ENCODE measurements at regions not wholly inside any gene's neighbourhood (a gene's known extent, or its start where the extent isn't known, plus 50 kb on each side); places are given as distances from the start of the nearest gene placed in this dataset.

DNA sequence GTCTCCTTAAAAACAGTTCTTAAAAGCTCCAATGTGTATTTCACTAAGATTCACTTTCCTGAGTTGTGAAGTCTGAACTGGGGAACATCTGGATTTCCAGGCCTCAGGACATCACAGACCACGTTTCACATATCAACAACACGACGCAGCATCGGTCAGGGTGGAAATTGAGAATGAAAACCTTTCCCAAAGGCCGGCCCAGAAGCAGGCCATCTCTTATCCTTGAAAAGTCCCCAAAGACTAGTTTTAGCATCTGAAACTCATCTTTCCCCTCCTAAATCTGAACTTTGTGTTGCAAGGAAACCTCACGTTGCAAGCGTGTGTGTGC is 96.4 kb upstream of the COL5A1 start:
- no peak overlapping the region for H3K4me3 ChIP-seq (ENCODE audit: low read length, poor library complexity, severe bottlenecking)
- no peaks in the 10 kb centered on the region for H3K4me1 ChIP-seq (ENCODE audit: insufficient read depth, low read length, poor library complexity, severe bottlenecking)
- no peak overlapping the region for H2AFZ ChIP-seq (ENCODE audit: low read length)
- H4K20me1 ChIP-seq (ENCODE audit: insufficient read depth, low read length, poor library complexity, severe bottlenecking): no peaks in the 10 kb centered on the region
- H3K4me2 ChIP-seq (ENCODE audit: low read depth, low read length, poor library complexity, severe bottlenecking): no peak overlapping the region
- TF ChIP-seq, protein P1, sequence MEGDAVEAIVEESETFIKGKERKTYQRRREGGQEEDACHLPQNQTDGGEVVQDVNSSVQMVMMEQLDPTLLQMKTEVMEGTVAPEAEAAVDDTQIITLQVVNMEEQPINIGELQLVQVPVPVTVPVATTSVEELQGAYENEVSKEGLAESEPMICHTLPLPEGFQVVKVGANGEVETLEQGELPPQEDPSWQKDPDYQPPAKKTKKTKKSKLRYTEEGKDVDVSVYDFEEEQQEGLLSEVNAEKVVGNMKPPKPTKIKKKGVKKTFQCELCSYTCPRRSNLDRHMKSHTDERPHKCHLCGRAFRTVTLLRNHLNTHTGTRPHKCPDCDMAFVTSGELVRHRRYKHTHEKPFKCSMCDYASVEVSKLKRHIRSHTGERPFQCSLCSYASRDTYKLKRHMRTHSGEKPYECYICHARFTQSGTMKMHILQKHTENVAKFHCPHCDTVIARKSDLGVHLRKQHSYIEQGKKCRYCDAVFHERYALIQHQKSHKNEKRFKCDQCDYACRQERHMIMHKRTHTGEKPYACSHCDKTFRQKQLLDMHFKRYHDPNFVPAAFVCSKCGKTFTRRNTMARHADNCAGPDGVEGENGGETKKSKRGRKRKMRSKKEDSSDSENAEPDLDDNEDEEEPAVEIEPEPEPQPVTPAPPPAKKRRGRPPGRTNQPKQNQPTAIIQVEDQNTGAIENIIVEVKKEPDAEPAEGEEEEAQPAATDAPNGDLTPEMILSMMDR (conservative IDR thresholded peaks at IDR 0.05; ENCODE audit: low read length): no peak
- no peak for TF ChIP-seq EZH2phosphoT487 (IDR thresholded peaks at IDR 0.05; ENCODE audit: borderline replicate concordance)
- no peaks in the 10 kb centered on the region for H3K36me3 ChIP-seq (ENCODE audit: insufficient read depth, low read length)
- no peaks in the 10 kb centered on the region for H3F3A ChIP-seq (ENCODE audit: low read depth)
- no peaks in the 10 kb centered on the region for H3K27me3 ChIP-seq (ENCODE audit: insufficient read depth, low read length, poor library complexity, severe bottlenecking)
- H3K79me2 ChIP-seq (ENCODE audit: insufficient read depth, low read length): no peaks in the 10 kb centered on the region
- H3K9me3 ChIP-seq (ENCODE audit: insufficient read depth, low read depth, low read length): no peaks in the 10 kb centered on the region
- H3K9me2 ChIP-seq (replicated peaks; ENCODE audit: low read depth, low read length): no peaks in the 10 kb centered on the region
- H3K9ac ChIP-seq (ENCODE audit: low read depth, low read length, poor library complexity, severe bottlenecking): no peak overlapping the region

DNA sequence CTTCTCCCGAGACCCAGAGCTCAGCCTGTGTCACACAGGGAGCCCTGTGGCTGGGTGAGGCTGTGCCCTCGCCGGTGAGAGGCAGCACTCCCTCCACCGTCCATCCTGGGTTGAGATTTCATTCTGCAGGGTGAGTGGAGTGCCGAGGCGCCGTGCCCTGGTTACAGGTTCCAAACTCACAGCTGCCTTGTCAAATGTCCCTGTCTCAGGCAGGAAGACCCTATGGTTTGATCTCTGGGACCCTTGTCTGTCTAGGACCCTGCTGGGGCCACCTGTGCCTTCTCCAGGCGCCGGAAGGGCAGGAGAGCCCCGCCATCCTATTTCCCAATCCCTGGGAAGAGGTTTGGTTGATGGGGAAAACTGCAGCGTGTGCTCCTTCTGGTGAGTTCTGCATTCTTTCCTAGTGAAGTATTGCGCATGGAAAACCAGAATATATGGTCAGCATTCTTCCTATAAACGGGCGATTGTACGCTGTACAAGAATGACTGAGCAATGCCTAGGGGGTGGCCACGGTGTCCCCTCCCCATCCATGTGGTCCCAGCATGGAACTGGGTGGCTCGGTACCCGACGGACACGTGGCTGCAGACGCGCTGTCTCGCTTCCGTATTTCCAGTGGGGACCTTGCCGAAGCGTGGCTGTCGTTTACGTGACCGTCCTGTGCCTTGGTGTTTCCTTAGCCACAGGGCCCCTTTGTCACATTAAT is 95.9 kb upstream of the COL5A1 start:
- H4K20me1 ChIP-seq (ENCODE audit: insufficient read depth, low read length, poor library complexity, severe bottlenecking): no peaks in the 10 kb centered on the region
- H3K4me2 ChIP-seq (ENCODE audit: low read depth, low read length, poor library complexity, severe bottlenecking): no peak overlapping the region
- H3K79me2 ChIP-seq (ENCODE audit: insufficient read depth, low read length): no peaks in the 10 kb centered on the region
- no peaks in the 10 kb centered on the region for H3K9me3 ChIP-seq (ENCODE audit: insufficient read depth, low read depth, low read length)
- no peak overlapping the region for H3K9ac ChIP-seq (ENCODE audit: low read depth, low read length, poor library complexity, severe bottlenecking)
- H3K9me2 ChIP-seq (replicated peaks; ENCODE audit: low read depth, low read length): no peaks in the 10 kb centered on the region
- no peak overlapping the region for H3K4me3 ChIP-seq (ENCODE audit: low read length, poor library complexity, severe bottlenecking)
- no peaks in the 10 kb centered on the region for H3K27me3 ChIP-seq (ENCODE audit: insufficient read depth, low read length, poor library complexity, severe bottlenecking)
- H3K36me3 ChIP-seq (ENCODE audit: insufficient read depth, low read length): no peaks in the 10 kb centered on the region
- H3F3A ChIP-seq (ENCODE audit: low read depth): no peaks in the 10 kb centered on the region
- TF ChIP-seq, protein P1 (conservative IDR thresholded peaks at IDR 0.05; ENCODE audit: low read length): no peak
- TF ChIP-seq EZH2phosphoT487 (IDR thresholded peaks at IDR 0.05; ENCODE audit: borderline replicate concordance): no peak
- H3K4me1 ChIP-seq (ENCODE audit: insufficient read depth, low read length, poor library complexity, severe bottlenecking): no peaks in the 10 kb centered on the region
- H2AFZ ChIP-seq (ENCODE audit: low read length): no peak overlapping the region

DNA sequence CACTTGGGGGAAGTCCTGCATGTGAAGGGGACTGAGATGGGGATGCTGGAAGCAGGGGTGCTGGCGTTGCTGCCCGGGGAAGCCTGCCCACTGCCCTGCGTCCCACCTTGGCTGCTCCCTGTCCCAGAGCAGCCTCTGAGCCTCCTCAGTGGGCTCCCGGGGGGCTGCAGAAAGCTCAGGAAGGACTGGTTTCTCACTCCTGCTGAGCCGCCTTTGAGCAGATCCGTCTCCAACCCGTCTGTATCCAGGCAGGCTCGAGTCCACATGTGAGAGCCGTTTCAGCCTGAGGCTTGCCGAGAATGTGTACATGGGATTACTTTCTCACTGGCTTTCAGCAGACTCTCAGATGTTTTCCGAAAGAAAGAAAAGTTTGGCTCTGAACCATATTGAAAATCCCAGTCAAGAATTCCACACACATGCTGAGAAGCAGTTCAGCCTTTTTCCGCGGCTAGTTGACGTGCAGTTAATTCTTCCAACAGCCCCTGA is 95.3 kb upstream of the COL5A1 start:
- Histone ChIP-seq H3K4me3 (ENCODE audit: low read length, poor library complexity, severe bottlenecking) (no peak overlapping the region), H3K4me1 (ENCODE audit: insufficient read depth, low read length, poor library complexity, severe bottlenecking) (no peaks in the 10 kb centered on the region), H3K9me3 (ENCODE audit: insufficient read depth, low read depth, low read length) (no peaks in the 10 kb centered on the region), H2AFZ (ENCODE audit: low read length) (no peak overlapping the region), H3K36me3 (ENCODE audit: insufficient read depth, low read length) (no peaks in the 10 kb centered on the region), H3K4me2 (ENCODE audit: low read depth, low read length, poor library complexity, severe bottlenecking) (no peak overlapping the region), H3K27me3 (ENCODE audit: insufficient read depth, low read length, poor library complexity, severe bottlenecking) (no peaks in the 10 kb centered on the region), H3K9me2 (replicated peaks; ENCODE audit: low read depth, low read length) (no peaks in the 10 kb centered on the region), H3K9ac (ENCODE audit: low read depth, low read length, poor library complexity, severe bottlenecking) (no peak overlapping the region), H3K79me2 (ENCODE audit: insufficient read depth, low read length) (no peaks in the 10 kb centered on the region), H3F3A (ENCODE audit: low read depth) (no peaks in the 10 kb centered on the region), H4K20me1 (ENCODE audit: insufficient read depth, low read length, poor library complexity, severe bottlenecking) (no peaks in the 10 kb centered on the region)
- TF ChIP-seq EZH2phosphoT487 (IDR thresholded peaks at IDR 0.05; ENCODE audit: borderline replicate concordance): no peak
- TF ChIP-seq, protein P1 (conservative IDR thresholded peaks at IDR 0.05; ENCODE audit: low read length): no peak
